ENCODE measurements at regions not wholly inside any gene's neighbourhood (a gene's known extent, or its start where the extent isn't known, plus 50 kb on each side); places are given as distances from the start of the nearest gene placed in this dataset.

GRCh38 chr7:86448856-86449255 is 194.9 kb upstream of the GRM3 start:
- TF ChIP-seq CTCF (conservative IDR thresholded peaks at IDR 0.05 in 1 of 2, IDR thresholded peaks at IDR 0.05 in 1 of 2; ENCODE audit: low read depth in 1 of 2, low read length in 2 of 2) (no peak), EZH2 (IDR thresholded peaks at IDR 0.05; ENCODE audit: low read length, missing control alignments) (no peak)
